ENCODE measurements at regions not wholly inside any gene's neighbourhood (a gene's known extent, or its start where the extent isn't known, plus 50 kb on each side); places are given as distances from the start of the nearest gene placed in this dataset.

- H3K4me1 ChIP-seq = no peaks in the 10 kb centered on the region
- DNase-seq (ENCODE audit: low read depth in 1 of 2, low spot score in 1 of 2) (no peak), ATAC-seq (no peak), FAIRE-seq (no peak)
- no peak overlapping the region for H3K4me2 ChIP-seq
- no peaks in the 10 kb centered on the region for H3K9me3 ChIP-seq
- TF ChIP-seq ESRRA (IDR thresholded peaks at IDR 0.05; ENCODE audit: borderline replicate concordance, low read length) = no peak
- TF ChIP-seq HES2 (IDR thresholded peaks at IDR 0.05) = no peak
- no peak for TF ChIP-seq NFE2L2 (conservative IDR thresholded peaks at IDR 0.05; ENCODE audit: low read length)
- no peak for TF ChIP-seq FOSL2 (IDR thresholded peaks at IDR 0.05)
- TF ChIP-seq FOSL2 (CRISPR knock-in tag; IDR thresholded peaks at IDR 0.05) = no peak
- no peak for TF ChIP-seq JUNB (IDR thresholded peaks at IDR 0.05)
- TF ChIP-seq CBX2 (IDR thresholded peaks at IDR 0.05; ENCODE audit: borderline replicate concordance, low read depth) = no peak
- TF ChIP-seq MAZ (IDR thresholded peaks at IDR 0.05; ENCODE audit: borderline replicate concordance, low read depth, low read length) = no peak
- TF ChIP-seq RAD21 (conservative IDR thresholded peaks at IDR 0.05 in 1 of 2, IDR thresholded peaks at IDR 0.05 in 1 of 2) = no peak
- TF ChIP-seq TFCP2L1 (CRISPR knock-in tag; IDR thresholded peaks at IDR 0.05) = no peak
- TF ChIP-seq CHD2 (IDR thresholded peaks at IDR 0.05; ENCODE audit: low read length, partially characterized antibody) = no peak
- TF ChIP-seq BHLHE40 (IDR thresholded peaks at IDR 0.05; ENCODE audit: low read depth, low read length) = no peak
- no peak for TF ChIP-seq SREBF2 (IDR thresholded peaks at IDR 0.05)
- no peak for TF ChIP-seq RFX5 (IDR thresholded peaks at IDR 0.05)
- TF ChIP-seq E2F6 (IDR thresholded peaks at IDR 0.05; ENCODE audit: borderline replicate concordance, low read depth) = no peak
- TF ChIP-seq ATOH8 (CRISPR knock-in tag; IDR thresholded peaks at IDR 0.05; ENCODE audit: low read depth) = no peak
- no peak for TF ChIP-seq JUN (IDR thresholded peaks at IDR 0.05)
- TF ChIP-seq RCOR1 (IDR thresholded peaks at IDR 0.05; ENCODE audit: low read depth, low read length) = no peak
- TF ChIP-seq HOXB13 (CRISPR knock-in tag; IDR thresholded peaks at IDR 0.05; ENCODE audit: low read depth) = no peak
- WGBS (ENCODE audit: missing lambda C conversion rate) = 80% methylated on average over 3 of the region's 3 CpGs
- H3K4me3 ChIP-seq = no peak overlapping the region
- no peak overlapping the region for H3K27ac ChIP-seq
- ChIA-PET CTCF (no interaction called here), POLR2A (no interaction called here)
These were observed 329.0 kb downstream of the GJA1 start for GRCh38 chr6:121764493-121764892.

GRCh38 chr6:121765060-121765459 is 329.6 kb downstream of the GJA1 start:
- CTCF ChIA-PET = no interaction called here

More at GRCh38 chr6:121765060-121765459, 329.6 kb downstream of the GJA1 start:
- Histone ChIP-seq H3K4me1 (no peaks in the 10 kb centered on the region), H3K4me3 (no peak overlapping the region), H3K4me2 (no peak overlapping the region), H3K9me3 (no peaks in the 10 kb centered on the region), H3K27ac (no peak overlapping the region)
- TF ChIP-seq PBX3 (IDR thresholded peaks at IDR 0.05) = no peak
- TF ChIP-seq HEYL (CRISPR knock-in tag; IDR thresholded peaks at IDR 0.05) = no peak
- TF ChIP-seq REST (IDR thresholded peaks at IDR 0.05) = no peak
- TF ChIP-seq E2F6 (IDR thresholded peaks at IDR 0.05; ENCODE audit: borderline replicate concordance, low read depth) = no peak
- POLR2A ChIA-PET = no interaction called here
- FAIRE-seq = no peak
- 60% methylated on average over 2 of the region's 2 CpGs for WGBS (ENCODE audit: missing lambda C conversion rate)
- DNase-seq (ENCODE audit: low read depth in 1 of 2, low spot score in 1 of 2) = no peak
- ATAC-seq = no peak

Data from A549 (cell line).